Stomach (tissue), 8 donors: ENCODE measurements at regions not wholly inside any gene's neighbourhood (a gene's known extent, or its start where the extent isn't known, plus 50 kb on each side); places are given as distances from the start of the nearest gene placed in this dataset.

Source experiments
- DNase-seq, 2 donors: peaks; one replicate each; pipeline versions ENCODE4 v3.0.0 to v3.0.0-alpha.2; 2013 to 2019
- H3K27ac ChIP-seq, 5 donors: fragments of 200-600 bp in 4 of 5; sonication (generic) in 4 of 5; one replicate each; pipeline ENCODE4 v1.5.1; 2013 to 2019; ENCODE audit warnings: mild to moderate bottlenecking in 1 of 5, moderate library complexity in 1 of 5
- H3K27me3 ChIP-seq, 3 donors: fragments of 200-600 bp; sonication (generic); one replicate each; pipeline ENCODE4 v1.5.1; 2017 to 2019; ENCODE audit warnings: mixed run types in 1 of 3
- H3K36me3 ChIP-seq, 4 donors: fragments of 200-600 bp; sonication (generic); 1 replicate in 3 of 4; 2 replicates in 1 of 4; pipeline ENCODE4 v1.5.1; 2016 to 2019
- H3K4me1 ChIP-seq, 4 donors: fragments of 200-600 bp; sonication (generic); one replicate each; pipeline ENCODE4 v1.5.1; 2016 to 2019
- H3K4me3 ChIP-seq, 4 donors: fragments of 200-600 bp; sonication (generic) in 3 of 4; one replicate each; pipeline ENCODE4 v1.5.1; 2016 to 2019; ENCODE audit warnings: mild to moderate bottlenecking in 1 of 4
- H3K9me3 ChIP-seq, 4 donors: fragments of 200-600 bp; sonication (generic); one replicate each; pipeline ENCODE4 v1.5.1; 2016 to 2019
- EP300 ChIP-seq: sonication (generic); formaldehyde crosslinking; IDR thresholded peaks from one replicate; pipeline ENCODE4 v1.6.1; 2017; ENCODE audit warnings: antibody characterized with exemption
- POLR2A ChIP-seq, 4 donors: fragments of 450-650 bp; IDR thresholded peaks; one replicate each; pipeline ENCODE4 v1.6.1; 2016; ENCODE audit warnings: antibody characterized with exemption in 4 of 4, control low read depth in 2 of 4, mild to moderate bottlenecking in 1 of 4, moderate library complexity in 1 of 4
- POLR2AphosphoS5 ChIP-seq, 3 donors: sonication (generic); formaldehyde crosslinking; IDR thresholded peaks; one replicate each; pipeline ENCODE4 v1.6.1; 2016; ENCODE audit warnings: antibody characterized with exemption in 3 of 3
- WGBS, 5 donors: extraction: QIAGEN DNeasy Blood & Tissue Kit in 3 of 5; methylation state at CpG; one replicate each; pipeline versions ENCODE4 v1.1.5 to v1.1.7; 2013 to 2018; 5-methylcytosine and 5-hydroxymethylcytosine counted together
- intact Hi-C: fragments of 100-400 bp; cut with DNase I; formaldehyde crosslinking; loops from one replicate; pipeline ENCODE4 v1.15.1; 2023; ENCODE audit warnings: low total_unique reads
- TF ChIP-seq, protein P1 (sequence below), 7 experiments: fragments of 450-650 bp in 4 of 7; fragments of 200-600 bp in 3 of 7; sonication (generic) in 3 of 7; IDR thresholded peaks; one replicate each; pipeline ENCODE4 v1.5.1; 2016 to 2019; ENCODE audit warnings: antibody characterized with exemption in 7 of 7, control low read depth in 2 of 7, mild to moderate bottlenecking in 1 of 7
- donor health status: healthy with polysubstance abuse.
- donor health status: Bipolar disorder and iron deficiency.
- donor health status: healthy.

- Histone ChIP-seq H3K27ac (no peak overlapping the region), H3K4me3 (no peak overlapping the region), H3K27me3 (no peaks in the 10 kb centered on the region), H3K9me3 (peaks cover 0 to 4% (median 0%) of the 10 kb centered on the region in 4 donors), H3K4me1 (no peaks in the 10 kb centered on the region), H3K36me3 (no peaks in the 10 kb centered on the region)
- DNase-seq = no peak
- TF ChIP-seq POLR2A (IDR thresholded peaks at IDR 0.05) (no peak), POLR2AphosphoS5 (IDR thresholded peaks at IDR 0.05) (no peak), EP300 (no peak)
- TF ChIP-seq, protein P1, sequence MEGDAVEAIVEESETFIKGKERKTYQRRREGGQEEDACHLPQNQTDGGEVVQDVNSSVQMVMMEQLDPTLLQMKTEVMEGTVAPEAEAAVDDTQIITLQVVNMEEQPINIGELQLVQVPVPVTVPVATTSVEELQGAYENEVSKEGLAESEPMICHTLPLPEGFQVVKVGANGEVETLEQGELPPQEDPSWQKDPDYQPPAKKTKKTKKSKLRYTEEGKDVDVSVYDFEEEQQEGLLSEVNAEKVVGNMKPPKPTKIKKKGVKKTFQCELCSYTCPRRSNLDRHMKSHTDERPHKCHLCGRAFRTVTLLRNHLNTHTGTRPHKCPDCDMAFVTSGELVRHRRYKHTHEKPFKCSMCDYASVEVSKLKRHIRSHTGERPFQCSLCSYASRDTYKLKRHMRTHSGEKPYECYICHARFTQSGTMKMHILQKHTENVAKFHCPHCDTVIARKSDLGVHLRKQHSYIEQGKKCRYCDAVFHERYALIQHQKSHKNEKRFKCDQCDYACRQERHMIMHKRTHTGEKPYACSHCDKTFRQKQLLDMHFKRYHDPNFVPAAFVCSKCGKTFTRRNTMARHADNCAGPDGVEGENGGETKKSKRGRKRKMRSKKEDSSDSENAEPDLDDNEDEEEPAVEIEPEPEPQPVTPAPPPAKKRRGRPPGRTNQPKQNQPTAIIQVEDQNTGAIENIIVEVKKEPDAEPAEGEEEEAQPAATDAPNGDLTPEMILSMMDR (IDR thresholded peaks at IDR 0.05) = no peak
- WGBS, 5 donors = 37 to 56% (median 48%) methylated on average over 3 of the region's 3 CpGs
- intact Hi-C loops = no loop called here
Measured at GRCh38 chr7:124328774-124329173, 295.9 kb upstream of the TMEM229A start.

DNA sequence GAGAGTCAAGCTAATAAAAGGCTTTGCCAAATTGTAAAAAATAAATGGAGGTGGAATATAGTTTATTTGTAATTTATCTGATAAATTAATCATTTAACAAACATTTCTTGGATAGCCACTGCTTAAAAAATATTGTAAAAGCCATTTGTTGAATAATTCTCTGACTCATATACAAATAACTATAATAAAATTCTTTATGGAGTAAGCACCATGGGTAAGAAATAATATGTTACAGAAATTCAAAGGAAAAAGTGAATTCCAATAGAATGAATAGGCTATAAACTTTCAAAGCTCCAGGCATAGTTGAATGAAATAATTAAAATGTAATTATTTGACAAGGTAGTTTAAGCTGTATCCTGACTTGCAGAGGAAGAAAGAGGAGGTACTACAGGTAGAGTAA, 291.4 kb upstream of the TMEM229A start:
- Histone ChIP-seq H3K27me3 (no peaks in the 10 kb centered on the region), H3K4me1 (no peaks in the 10 kb centered on the region), H3K36me3 (no peaks in the 10 kb centered on the region), H3K27ac (no peak overlapping the region), H3K4me3 (no peak overlapping the region), H3K9me3 (peaks cover 0 to 4% (median 0%) of the 10 kb centered on the region in 4 donors)
- TF ChIP-seq, protein P1 (IDR thresholded peaks at IDR 0.05) = no peak
- no peak for TF ChIP-seq POLR2AphosphoS5 (IDR thresholded peaks at IDR 0.05)
- no peak for TF ChIP-seq POLR2A (IDR thresholded peaks at IDR 0.05)
- TF ChIP-seq EP300 = no peak
- intact Hi-C loops = no loop called here
- no peak for DNase-seq

GRCh38 chr7:124323597-124323996, 290.7 kb upstream of the TMEM229A start:
- H3K27me3 ChIP-seq = no peaks in the 10 kb centered on the region
- 16 to 43% (median 28%) methylated on average over 1 of the region's 1 CpG for WGBS, 5 donors
- no peaks in the 10 kb centered on the region for H3K36me3 ChIP-seq
- DNase-seq = no peak
- intact Hi-C loops = no loop called here
- peaks cover 0 to 4% (median 0%) of the 10 kb centered on the region in 4 donors for H3K9me3 ChIP-seq
- H3K4me1 ChIP-seq = no peaks in the 10 kb centered on the region
- no peak overlapping the region for H3K27ac ChIP-seq
- TF ChIP-seq POLR2AphosphoS5 (IDR thresholded peaks at IDR 0.05) (no peak), EP300 (no peak), POLR2A (IDR thresholded peaks at IDR 0.05) (no peak)
- TF ChIP-seq, protein P1 (IDR thresholded peaks at IDR 0.05) = no peak
- H3K4me3 ChIP-seq = no peak overlapping the region

GRCh38 chr7:124322561-124322960, 289.7 kb upstream of the TMEM229A start:
- H3K27ac ChIP-seq = no peak overlapping the region
- no peaks in the 10 kb centered on the region for H3K36me3 ChIP-seq
- no peak overlapping the region for H3K4me3 ChIP-seq
- 57 to 82% (median 71%) methylated on average over 1 of the region's 1 CpG for WGBS, 5 donors
- peaks cover 0 to 4% (median 0%) of the 10 kb centered on the region in 4 donors for H3K9me3 ChIP-seq
- intact Hi-C loops = no loop called here
- no peaks in the 10 kb centered on the region for H3K4me1 ChIP-seq
- no peak for DNase-seq
- TF ChIP-seq EP300 (no peak), POLR2A (IDR thresholded peaks at IDR 0.05) (no peak), POLR2AphosphoS5 (IDR thresholded peaks at IDR 0.05) (no peak)
- TF ChIP-seq, protein P1 (IDR thresholded peaks at IDR 0.05) = no peak
- no peaks in the 10 kb centered on the region for H3K27me3 ChIP-seq
